Chondrocyte (in vitro differentiated cells): ENCODE measurements at regions not wholly inside any gene's neighbourhood (a gene's known extent, or its start where the extent isn't known, plus 50 kb on each side); places are given as distances from the start of the nearest gene placed in this dataset.
A peak's percentile ranks its signal among the peaks of the same experiment; 100 is the strongest.

Experiments
- DNase-seq: peaks from one replicate; pipeline ENCODE4 v3.0.0; 2021; ENCODE audit warnings: mixed read lengths, low spot score
- H3K27ac Mint-ChIP-seq: one replicate; pipeline ENCODE4 v1.8.0; 2021; ENCODE audit warnings: mild to moderate bottlenecking, moderate library complexity, mixed read lengths; ENCODE audit not compliant: unreplicated experiment
- H3K27me3 Mint-ChIP-seq: 2 replicates; pipeline ENCODE4 v1.8.0; 2021; ENCODE audit warnings: low read depth, mixed read lengths
- H3K36me3 Mint-ChIP-seq: 2 replicates; pipeline ENCODE4 v1.8.0; 2021; ENCODE audit warnings: low read depth, mixed read lengths
- H3K4me1 Mint-ChIP-seq: 2 replicates; pipeline ENCODE4 v1.8.0; 2021; ENCODE audit warnings: low read depth, mild to moderate bottlenecking, mixed read lengths
- H3K4me3 Mint-ChIP-seq: one replicate; pipeline ENCODE4 v1.8.0; 2021; ENCODE audit warnings: mild to moderate bottlenecking, moderate library complexity, mixed read lengths; ENCODE audit not compliant: unreplicated experiment
- H3K9me3 Mint-ChIP-seq: 2 replicates; pipeline ENCODE4 v1.8.0; 2021; ENCODE audit warnings: low read depth, mixed read lengths
- TF ChIP-seq, protein P1 (sequence below): fragments of 200-600 bp; sonication (generic); IDR thresholded peaks from 2 replicates; pipeline ENCODE4 v1.5.0; 2021; ENCODE audit warnings: antibody characterized with exemption, mild to moderate bottlenecking, moderate library complexity

DNA sequence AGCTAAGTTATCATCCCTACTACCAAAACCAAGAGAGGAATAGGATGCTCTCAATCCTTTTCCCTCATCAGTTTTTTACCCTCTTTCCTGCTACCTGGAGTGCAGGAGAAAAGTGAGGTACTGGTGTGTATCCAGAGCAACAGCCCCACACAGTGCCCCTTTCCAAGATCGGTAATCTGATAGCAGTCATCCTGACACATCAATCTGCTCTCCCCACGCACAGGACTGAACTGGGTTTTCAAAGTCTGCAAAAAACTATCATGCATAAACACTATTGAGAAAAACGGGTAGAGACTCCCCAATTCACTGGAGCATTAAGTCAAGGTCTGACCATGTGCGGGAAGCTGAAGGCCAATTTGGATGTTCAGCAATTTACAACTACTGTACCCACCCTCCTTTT lies 284.8 kb downstream of the RBM26 start:
- H3K27me3 Mint-ChIP-seq, result peaks cover 2% of the 10 kb centered on the region
- H3K27ac Mint-ChIP-seq, result no peak overlapping the region
- no peaks in the 10 kb centered on the region for H3K36me3 Mint-ChIP-seq
- H3K9me3 Mint-ChIP-seq, result no peaks in the 10 kb centered on the region
- no peak for DNase-seq
- H3K4me3 Mint-ChIP-seq, result no peak overlapping the region
- no peaks in the 10 kb centered on the region for H3K4me1 Mint-ChIP-seq
- TF ChIP-seq, protein P1, sequence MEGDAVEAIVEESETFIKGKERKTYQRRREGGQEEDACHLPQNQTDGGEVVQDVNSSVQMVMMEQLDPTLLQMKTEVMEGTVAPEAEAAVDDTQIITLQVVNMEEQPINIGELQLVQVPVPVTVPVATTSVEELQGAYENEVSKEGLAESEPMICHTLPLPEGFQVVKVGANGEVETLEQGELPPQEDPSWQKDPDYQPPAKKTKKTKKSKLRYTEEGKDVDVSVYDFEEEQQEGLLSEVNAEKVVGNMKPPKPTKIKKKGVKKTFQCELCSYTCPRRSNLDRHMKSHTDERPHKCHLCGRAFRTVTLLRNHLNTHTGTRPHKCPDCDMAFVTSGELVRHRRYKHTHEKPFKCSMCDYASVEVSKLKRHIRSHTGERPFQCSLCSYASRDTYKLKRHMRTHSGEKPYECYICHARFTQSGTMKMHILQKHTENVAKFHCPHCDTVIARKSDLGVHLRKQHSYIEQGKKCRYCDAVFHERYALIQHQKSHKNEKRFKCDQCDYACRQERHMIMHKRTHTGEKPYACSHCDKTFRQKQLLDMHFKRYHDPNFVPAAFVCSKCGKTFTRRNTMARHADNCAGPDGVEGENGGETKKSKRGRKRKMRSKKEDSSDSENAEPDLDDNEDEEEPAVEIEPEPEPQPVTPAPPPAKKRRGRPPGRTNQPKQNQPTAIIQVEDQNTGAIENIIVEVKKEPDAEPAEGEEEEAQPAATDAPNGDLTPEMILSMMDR, result no peak

DNA sequence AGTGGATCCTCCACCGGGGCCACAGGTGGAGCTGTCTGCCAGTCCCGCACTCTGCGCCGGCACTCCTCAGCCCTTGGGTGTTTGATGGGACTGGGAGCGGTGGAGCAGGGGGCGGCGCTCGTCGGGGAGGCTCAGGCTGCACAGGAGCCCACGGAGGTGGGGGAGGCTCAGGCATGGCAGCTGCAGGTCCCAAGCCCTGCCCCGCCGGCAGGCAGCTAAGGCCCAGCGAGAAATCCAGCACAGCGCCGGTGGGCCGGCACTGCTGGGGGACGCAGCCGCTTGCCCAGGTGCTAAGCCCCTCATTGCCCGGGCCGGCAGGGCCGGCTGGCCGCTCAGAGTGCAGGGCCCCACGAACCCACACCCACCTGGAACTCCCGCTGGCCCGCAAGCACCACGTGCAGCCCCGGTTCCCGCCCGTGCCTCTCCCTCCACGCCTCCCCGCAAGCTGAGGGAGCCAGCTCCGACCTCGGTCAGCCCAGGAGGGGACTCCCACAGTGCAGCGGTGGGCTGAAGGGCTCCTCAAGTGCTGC lies 286.4 kb downstream of the RBM26 start:
- Mint-ChIP-seq H3K4me3 (no peak overlapping the region), H3K36me3 (no peaks in the 10 kb centered on the region), H3K27me3 (peaks cover 2% of the 10 kb centered on the region), H3K27ac (no peak overlapping the region), H3K9me3 (peaks cover 2% of the 10 kb centered on the region), H3K4me1 (no peaks in the 10 kb centered on the region)
- DNase-seq, result peak; percentile 70
- TF ChIP-seq, protein P1, result no peak

DNA sequence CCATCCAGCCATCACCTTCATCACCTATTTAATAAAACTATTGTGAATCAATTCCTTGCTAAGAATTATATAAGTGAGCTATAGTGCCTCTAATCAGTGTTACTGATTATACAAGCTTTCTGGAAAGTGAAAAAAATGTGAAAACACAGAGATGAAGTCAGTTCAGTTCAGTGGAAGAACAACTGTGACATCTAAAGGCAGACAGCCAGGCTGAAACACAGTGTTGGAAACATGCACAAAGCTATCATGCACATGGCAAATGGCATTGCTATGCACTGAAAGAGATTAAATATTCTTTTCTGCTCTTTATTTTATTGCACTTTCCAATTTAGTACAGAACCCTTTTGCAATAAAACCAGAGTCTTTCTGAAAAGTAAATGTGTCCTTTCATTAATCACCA lies 294.0 kb downstream of the RBM26 start:
- no peak overlapping the region for H3K27ac Mint-ChIP-seq
- H3K36me3 Mint-ChIP-seq, result no peaks in the 10 kb centered on the region
- H3K27me3 Mint-ChIP-seq, result peaks cover 6% of the 10 kb centered on the region
- peaks cover 5% of the 10 kb centered on the region for H3K9me3 Mint-ChIP-seq
- no peak for DNase-seq
- H3K4me3 Mint-ChIP-seq, result no peak overlapping the region
- H3K4me1 Mint-ChIP-seq, result no peaks in the 10 kb centered on the region
- TF ChIP-seq, protein P1, result no peak

DNA sequence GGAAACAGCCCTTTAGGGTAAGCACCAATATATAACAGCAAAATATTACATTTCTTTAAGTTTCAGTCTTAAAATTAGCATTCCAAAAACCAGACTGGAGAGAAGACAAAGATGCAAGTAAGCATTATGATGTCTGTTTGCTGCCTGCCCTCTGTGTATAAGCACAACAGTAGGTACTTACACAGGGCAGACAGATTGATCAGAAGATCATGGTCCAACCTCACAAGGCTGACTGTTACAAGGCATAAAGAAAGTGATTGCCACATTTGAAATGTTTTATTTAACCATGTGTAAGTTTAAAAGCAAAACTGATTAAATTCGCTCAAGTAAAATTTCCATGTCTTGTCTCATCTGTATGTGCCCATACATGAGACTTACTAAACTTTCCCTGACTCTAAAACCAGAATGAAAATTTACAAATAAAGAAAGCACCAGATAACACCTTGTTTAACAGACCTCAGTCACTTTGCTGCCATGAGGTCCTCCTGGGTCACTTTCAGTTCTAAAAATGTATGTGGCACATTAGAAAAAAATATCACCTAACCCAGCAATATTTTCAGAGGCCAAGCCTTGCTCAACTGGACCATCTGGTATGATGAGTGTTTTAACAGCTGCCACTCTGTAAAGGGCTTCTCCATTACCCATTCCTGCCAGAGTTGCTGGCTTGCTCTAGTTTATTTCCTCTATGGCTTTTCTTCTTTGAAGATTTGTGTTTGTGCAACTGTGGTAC lies 297.0 kb downstream of the RBM26 start:
- H3K9me3 Mint-ChIP-seq, result no peaks in the 10 kb centered on the region
- no peak overlapping the region for H3K4me3 Mint-ChIP-seq
- TF ChIP-seq, protein P1, result no peak
- DNase-seq, result no peak
- H3K4me1 Mint-ChIP-seq, result no peaks in the 10 kb centered on the region
- no peak overlapping the region for H3K27ac Mint-ChIP-seq
- peaks cover 13% of the 10 kb centered on the region for H3K27me3 Mint-ChIP-seq
- H3K36me3 Mint-ChIP-seq, result no peaks in the 10 kb centered on the region

DNA sequence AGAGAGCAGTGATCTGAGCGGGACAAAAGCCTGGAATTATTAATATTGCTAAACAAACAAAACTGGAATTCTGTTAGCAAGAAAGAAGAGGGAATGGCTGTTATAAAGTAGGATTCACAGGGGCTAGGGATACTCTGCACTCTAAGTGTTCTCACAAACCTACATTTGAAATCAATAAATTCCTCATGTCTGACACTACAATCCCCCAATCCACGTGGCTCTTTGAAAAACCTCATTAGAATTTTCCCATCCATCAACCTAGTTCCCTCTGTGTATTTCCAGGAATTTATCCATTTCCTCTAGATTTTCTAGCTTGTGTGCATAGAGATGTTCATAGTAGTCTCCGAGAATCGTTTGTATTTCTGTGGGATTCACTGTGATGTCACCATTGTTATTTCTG lies 307.5 kb downstream of the RBM26 start:
- Mint-ChIP-seq H3K9me3 (peaks cover 4% of the 10 kb centered on the region), H3K27me3 (peaks cover 3% of the 10 kb centered on the region), H3K4me1 (no peaks in the 10 kb centered on the region), H3K27ac (no peak overlapping the region), H3K4me3 (no peak overlapping the region), H3K36me3 (no peaks in the 10 kb centered on the region)
- no peak for DNase-seq
- TF ChIP-seq, protein P1, result no peak
